HG03565 (cell line): ENCODE measurements at regions not wholly inside any gene's neighbourhood (a gene's known extent, or its start where the extent isn't known, plus 50 kb on each side); places are given as distances from the start of the nearest gene placed in this dataset.

ENCODE experiments used
- ATAC-seq: cut with Tn5 transposase; IDR thresholded peaks from one replicate; pipeline ENCODE4 v1.9.1; 2021; ENCODE audit warnings: mild to moderate bottlenecking, moderate library complexity; ENCODE audit not compliant: unreplicated experiment

DNA sequence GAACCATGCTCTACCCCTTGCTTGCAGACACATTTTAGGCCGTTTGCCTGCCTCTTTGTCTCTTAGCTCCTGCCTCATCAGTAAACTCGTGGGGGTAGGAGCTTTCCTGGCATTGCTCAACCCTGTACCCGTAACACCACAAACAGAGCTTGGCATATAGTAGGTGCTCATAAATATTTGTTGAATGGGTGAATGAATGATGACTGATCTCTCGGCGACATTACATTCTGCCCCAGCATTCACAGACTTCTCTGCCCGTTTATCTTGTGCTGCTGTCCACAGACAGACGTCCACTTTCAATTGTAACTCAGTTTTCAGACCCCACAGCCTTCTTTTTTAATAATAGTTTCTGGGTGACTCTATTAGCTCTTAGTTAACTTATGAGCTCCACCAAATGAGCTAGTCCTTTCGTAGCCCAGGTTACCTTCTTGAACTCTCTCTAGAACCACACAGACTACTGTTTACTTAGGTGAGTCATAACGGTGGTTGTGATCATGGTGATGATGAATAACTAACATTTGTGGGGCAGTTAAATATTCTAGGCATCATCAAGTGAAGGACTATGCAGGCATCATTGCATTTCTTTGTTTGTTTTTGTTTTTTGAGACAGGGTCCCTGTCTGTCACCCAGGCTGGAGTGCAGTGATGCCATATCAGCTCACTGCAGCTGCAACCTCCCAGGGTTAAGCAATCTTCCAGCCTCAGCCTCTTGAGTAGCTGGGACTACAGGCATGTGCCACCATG is 188.4 kb downstream of the ADAMTS15 start:
- ATAC-seq, result peak; percentile 66

GRCh38 chr11:130637566-130637965 is 189.1 kb downstream of the ADAMTS15 start:
- no peak for ATAC-seq

- ATAC-seq, result no peak
Observed at GRCh38 chr11:130638033-130638432, 189.6 kb downstream of the ADAMTS15 start.

GRCh38 chr11:130638624-130639023 is 190.2 kb downstream of the ADAMTS15 start:
- ATAC-seq, result no peak

DNA sequence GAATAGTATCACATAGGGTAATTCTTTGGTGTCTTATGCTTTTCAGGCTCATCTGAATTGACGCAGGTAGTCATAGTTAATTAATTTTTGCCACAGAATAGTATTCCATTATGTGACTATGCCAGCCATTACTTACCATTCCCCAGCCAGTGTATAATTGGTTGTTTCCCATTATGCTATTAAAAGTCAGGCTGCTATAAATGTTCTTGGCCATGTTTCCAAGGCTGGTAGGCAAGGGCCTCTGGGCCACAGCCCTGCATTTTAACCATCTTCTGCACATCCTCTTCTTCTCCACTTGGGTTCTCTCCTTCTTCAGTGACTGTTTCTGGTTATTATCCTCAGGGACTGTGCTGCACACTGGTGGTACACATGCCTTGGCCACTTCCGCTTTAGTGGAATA is 190.9 kb downstream of the ADAMTS15 start:
- no peak for ATAC-seq

DNA sequence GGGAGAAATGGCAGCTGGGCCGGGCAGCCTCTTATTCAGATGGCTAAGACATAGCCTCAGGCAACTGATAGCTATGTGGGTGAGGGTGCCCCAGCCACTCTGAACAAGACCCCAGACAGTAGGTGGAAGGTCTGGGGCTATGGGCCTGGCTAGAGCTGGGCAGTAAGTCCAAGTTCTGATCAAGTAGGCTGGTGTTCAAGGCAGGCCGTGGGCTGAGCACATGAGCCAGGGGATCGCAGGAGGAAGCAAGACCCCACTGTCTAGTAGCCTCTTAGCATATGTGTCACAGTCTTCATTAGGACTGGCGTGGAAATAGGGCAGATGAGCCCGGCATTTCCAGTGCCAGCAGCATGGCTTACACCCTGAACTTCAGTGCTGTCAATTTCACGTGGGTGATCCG is 192.1 kb downstream of the ADAMTS15 start:
- no peak for ATAC-seq

- ATAC-seq, result no peak
Observed at GRCh38 chr11:130641876-130642275, 193.4 kb downstream of the ADAMTS15 start.

- ATAC-seq, result no peak
Observed at GRCh38 chr11:130642994-130643393, 194.5 kb downstream of the ADAMTS15 start.

DNA sequence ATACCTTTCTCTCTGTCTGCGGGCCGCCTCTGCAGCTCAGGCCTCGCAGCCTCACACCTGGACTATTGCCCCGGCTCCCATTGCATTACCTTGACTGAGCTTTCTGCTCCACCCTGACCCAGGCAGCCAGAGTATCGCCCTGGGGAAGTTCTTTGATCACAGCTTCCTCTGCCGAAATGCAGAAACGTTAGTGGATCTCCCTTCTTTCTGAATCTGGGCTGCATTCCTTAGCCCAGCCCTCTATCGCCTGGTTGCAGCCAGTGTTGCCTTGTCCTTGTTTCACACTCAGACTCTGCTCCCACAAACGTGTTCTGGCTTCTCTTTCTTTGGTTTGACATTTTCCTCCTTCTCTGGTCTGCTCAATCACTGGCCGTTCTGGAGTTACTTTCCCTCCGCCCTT is 195.7 kb downstream of the ADAMTS15 start:
- no peak for ATAC-seq

DNA sequence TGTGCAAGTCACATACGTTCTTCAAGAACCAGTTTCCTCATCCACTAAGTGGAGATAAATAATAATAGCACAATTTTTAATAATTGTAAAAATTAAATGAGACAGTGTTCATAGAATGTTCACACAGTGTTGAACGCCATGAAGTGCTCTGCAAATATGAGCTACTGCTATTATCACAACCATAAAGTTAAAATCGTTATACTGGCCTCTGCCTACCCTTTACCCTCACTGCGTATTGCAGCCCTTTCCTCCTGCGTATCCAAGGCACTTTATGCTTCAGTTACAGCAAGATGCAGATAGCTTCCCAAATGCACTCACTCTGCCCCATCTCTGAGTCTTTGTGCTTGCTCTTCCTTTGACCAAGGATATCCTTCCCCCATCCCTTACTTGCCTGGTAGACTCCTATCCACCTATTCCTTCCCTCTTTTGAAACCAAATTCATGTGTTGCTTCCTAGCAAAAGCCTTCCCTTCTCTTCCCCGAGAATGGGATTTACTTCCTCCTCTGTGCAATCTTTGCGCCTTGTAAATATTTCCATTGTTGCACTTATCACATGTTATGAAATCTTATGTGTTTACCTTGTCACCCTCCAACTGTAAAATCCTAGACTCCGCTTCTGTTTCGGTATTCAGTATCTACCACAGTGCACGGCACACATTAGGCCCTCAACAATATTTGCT is 196.9 kb downstream of the ADAMTS15 start:
- no peak for ATAC-seq

DNA sequence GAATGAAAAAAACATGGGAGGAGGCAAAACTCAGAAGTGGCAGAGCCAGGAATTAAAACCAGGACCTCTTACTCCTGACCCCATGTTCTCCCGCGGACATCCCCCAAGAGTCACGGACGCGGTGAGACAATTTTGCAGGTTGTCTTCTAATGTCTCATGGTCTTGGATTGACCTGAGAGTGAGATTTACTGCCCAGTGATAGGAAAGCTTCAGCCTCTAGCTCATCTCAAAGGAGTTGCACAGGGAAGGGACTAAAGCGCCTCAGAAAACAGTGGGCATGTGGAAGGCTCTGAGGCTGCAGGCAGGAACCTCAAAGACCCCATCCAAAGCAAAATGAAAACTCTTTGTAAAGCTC is 197.4 kb downstream of the ADAMTS15 start:
- no peak for ATAC-seq

DNA sequence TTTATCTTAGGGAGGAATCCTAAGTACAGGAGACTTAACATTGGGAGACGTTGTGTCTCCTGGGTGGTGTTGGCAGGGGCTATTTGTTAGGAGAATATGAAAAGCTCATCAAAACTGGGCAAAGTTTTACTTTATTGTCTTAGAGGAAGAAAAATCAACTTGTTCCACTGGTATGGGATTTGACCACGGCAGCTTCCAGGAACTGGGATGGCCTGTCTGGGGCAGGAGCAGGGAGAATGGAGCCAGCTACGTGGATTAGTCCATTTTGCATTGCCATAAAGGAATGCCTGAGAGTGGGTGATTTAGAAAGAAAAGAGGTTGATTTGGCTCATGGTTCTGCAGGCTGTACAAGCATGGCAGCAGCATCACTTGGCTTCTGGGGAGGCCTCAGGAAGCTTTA is 198.4 kb downstream of the ADAMTS15 start:
- ATAC-seq, result no peak

GRCh38 chr11:130647371-130647770 is 198.9 kb downstream of the ADAMTS15 start:
- no peak for ATAC-seq

DNA sequence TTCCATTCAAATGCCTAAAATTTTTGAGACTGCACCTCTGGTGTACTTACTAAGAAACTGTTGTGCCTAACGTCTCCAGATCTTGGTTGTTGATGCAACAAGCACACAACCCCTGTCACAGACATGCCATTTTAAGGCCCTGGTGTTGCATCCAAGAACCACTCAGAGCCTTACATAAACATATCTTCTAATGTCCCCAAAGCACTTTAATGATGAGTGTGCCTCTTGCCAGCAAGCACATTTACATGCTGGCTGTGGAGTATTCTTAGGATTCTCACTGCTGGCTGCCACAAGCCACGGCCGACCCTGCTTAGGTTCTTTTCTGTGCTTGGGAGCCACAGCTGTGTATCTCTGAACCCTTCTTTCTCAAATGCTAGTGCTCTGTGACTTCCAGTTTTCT is 201.4 kb downstream of the ADAMTS15 start:
- ATAC-seq, result no peak

GRCh38 chr11:130650456-130651030 is 202.1 kb downstream of the ADAMTS15 start:
- ATAC-seq, result no peak

DNA sequence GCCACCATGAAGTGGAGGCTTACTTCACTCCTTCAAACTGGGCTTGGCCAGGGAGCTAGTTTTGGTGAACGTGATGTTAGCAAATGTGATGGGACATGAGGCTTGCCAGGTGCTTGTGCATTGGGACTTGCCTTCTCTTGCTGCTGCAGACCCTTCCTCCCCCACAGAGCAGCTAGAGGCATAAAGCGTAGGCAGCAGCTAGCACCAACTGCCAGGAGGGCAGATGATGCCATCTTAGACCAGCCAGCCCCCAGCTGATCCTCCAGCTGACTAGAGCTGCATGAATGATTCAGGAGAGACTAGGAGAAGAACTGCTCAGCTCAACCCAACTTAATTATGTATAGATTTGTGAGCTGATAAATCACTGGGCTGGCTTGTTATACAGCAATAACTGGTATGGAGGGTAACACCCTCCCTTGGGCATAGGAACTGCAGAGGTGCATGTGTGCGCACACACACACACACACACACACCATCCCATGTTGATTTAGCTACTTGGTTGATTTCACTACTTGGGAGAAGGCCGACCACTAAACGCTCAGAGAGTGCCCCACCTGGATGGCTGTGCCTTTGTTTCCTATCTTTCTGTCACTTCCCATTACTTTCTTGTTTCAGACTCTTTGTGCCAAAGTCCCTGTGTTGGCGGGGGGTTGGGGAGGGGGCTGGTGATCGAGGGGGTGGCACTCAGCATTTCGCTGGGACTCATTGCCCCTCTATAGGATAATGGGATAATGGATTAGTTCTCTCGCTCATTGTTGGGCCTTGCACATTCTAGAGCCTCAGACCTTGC is 202.8 kb downstream of the ADAMTS15 start:
- ATAC-seq, result no peak

- no peak for ATAC-seq
Observed at GRCh38 chr11:130652671-130653335, 204.4 kb downstream of the ADAMTS15 start.

DNA sequence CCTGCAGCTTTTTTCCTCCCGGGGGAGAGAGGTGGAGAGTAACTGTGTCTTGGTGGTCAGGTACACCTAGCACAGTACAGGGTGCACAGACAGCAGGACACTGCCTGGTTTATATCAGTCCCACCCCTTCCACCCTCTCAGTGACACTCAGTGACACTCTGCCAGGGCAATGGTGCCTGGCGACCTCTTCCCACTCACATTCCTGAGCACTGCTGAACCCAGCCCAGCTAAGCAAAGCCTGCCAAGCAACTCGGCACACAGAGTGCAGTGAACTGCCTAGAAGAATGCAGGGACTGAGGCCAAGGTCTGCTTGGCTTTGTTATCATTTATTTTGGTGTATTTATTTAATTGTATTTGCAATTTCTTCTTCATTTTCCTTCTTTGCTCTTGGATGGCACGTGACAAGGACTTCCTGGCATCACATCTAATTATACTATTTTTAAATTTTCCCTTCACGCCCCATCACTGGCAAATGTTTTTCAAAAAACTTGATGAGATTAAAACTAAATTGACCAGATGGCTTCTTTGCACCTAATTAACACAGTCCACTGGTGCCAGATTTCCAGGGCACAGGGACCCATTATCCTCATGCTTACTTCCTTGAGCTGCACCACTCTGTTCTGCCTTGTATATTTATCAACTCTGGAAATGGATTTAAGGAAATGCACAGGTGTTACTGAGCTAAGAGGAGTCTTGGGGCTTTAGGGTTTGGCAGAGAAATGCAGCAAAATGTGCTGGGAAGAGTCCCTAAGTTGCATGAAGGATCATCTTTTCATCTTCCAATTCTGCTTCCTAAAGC is 205.6 kb downstream of the ADAMTS15 start:
- no peak for ATAC-seq

DNA sequence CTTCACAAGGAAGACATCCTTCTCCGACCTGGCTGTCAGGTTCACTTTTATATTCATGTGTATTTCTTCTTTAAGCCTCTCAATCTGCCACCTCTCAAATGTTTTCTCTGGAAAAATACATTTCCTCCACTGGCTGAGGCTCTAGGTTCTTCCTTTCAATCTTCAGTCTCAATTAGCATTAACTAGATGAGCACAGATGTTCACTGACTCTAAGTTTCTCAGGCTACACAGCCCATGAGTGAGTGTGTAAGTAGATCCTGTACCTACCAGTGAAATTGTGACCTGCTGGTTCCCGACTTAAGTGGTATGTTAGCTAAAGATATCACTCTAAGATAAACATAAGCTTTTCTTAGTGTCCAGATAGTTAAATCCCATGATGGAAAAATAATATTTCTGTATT is 206.9 kb downstream of the ADAMTS15 start:
- ATAC-seq, result no peak

DNA sequence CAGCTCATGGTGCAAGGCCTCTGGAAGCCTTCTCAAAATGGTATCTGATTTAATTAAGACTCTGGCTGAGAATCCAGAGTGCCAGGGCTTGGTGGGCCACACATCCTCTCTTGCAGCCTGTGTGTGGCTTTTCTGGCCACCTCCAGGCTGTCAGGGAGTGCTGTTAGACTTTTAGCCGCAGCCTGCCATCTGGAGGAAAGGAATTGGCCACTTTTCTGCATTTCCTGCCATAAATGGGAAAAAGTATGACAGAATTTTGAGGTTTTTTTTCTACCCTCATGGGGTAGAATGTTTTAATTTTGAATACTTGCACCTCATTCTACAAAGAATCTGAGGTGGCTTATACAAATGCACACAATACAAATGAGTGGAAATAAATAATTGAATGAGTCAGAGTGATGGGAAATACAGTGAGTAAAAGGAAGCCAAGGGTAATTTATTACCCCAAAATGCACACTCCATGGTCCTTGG is 218.4 kb downstream of the ADAMTS15 start:
- no peak for ATAC-seq
